Tibial nerve (tissue), 3 donors: ENCODE measurements at regions not wholly inside any gene's neighbourhood (a gene's known extent, or its start where the extent isn't known, plus 50 kb on each side); places are given as distances from the start of the nearest gene placed in this dataset.

Source experiments
- CTCF ChIP-seq, 5 experiments: fragments of 200-600 bp in 3 of 5; fragments of 450-650 bp in 2 of 5; sonication (generic) in 3 of 5; IDR thresholded peaks; one replicate each; pipeline ENCODE4 v1.5.1; 2016 to 2019; ENCODE audit warnings: antibody characterized with exemption in 5 of 5, mild to moderate bottlenecking in 3 of 5, moderate library complexity in 2 of 5
- POLR2A ChIP-seq, 2 donors: fragments of 450-650 bp; IDR thresholded peaks; one replicate each; pipeline ENCODE4 v1.6.1; 2017; ENCODE audit warnings: antibody characterized with exemption in 2 of 2, mild to moderate bottlenecking in 2 of 2, moderate library complexity in 2 of 2

DNA sequence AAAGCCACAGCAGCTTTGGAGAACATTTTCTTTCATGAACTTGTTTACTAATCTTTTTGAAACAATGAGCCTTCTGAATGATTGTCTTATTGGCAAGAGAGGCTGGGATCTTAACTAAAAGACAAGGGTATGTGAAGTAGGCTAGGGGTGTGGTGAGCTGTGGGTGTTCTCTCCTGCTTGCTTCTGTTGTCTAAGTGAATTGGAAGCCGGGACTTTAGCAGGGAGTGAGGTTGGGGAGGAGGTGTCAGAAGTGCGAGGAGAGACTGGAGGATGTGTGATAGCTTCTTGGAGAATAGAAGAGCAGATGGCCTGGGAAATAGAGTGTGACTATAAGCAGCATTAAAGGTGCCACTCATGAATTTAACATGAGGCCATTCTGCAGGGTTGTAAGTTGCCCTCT is 562.8 kb downstream of the UTRN start:
- TF ChIP-seq CTCF (IDR thresholded peaks at IDR 0.05) = no peak
- no peak for TF ChIP-seq POLR2A (IDR thresholded peaks at IDR 0.05)
